WTC11 (cell line): ENCODE measurements at regions not wholly inside any gene's neighbourhood (a gene's known extent, or its start where the extent isn't known, plus 50 kb on each side); places are given as distances from the start of the nearest gene placed in this dataset.

Source experiments
- ERG ChIP-seq: fragments of 250-450 bp; sonication (Bioruptor Pico); IDR thresholded peaks from 2 replicates; pipeline ENCODE4 v1.8.0; 2021; ENCODE audit warnings: mild to moderate bottlenecking
- ESRRA ChIP-seq: sonication (generic); formaldehyde crosslinking; IDR thresholded peaks from 2 replicates; pipeline ENCODE4 v1.8.1; 2022; ENCODE audit warnings: mild to moderate bottlenecking, missing genetic modification reagents, borderline replicate concordance
- JAZF1 ChIP-seq: fragments of 250-450 bp; sonication (Bioruptor Pico); IDR thresholded peaks from 2 replicates; pipeline ENCODE4 v1.9.0; 2021; ENCODE audit warnings: moderate library complexity, mild to moderate bottlenecking, inconsistent platforms
- JUN ChIP-seq: sonication (generic); formaldehyde crosslinking; IDR thresholded peaks from 2 replicates; pipeline ENCODE4 v1.8.0; 2023; ENCODE audit warnings: mild to moderate bottlenecking, missing genetic modification reagents
- MAX ChIP-seq: sonication (generic); formaldehyde crosslinking; IDR thresholded peaks from 2 replicates; pipeline ENCODE4 v1.8.0; 2022; ENCODE audit warnings: mild to moderate bottlenecking, missing genetic modification reagents
- NFYB ChIP-seq: sonication (generic); formaldehyde crosslinking; conservative IDR thresholded peaks from 2 replicates; pipeline ENCODE4 v1.8.0; 2022; ENCODE audit warnings: low read depth, missing genetic modification reagents
- TCF7 ChIP-seq: sonication (generic); formaldehyde crosslinking; IDR thresholded peaks from 2 replicates; pipeline ENCODE4 v1.8.0; 2022; ENCODE audit warnings: mild to moderate bottlenecking, low read depth, missing genetic modification reagents, moderate library complexity
- TF ChIP-seq, protein P1 (sequence below): fragments of 200-600 bp; IDR thresholded peaks from 2 replicates; pipeline ENCODE4 v1.8.0; 2022; ENCODE audit warnings: antibody characterized with exemption
- TF ChIP-seq, protein P2 (sequence below): sonication (generic); formaldehyde crosslinking; IDR thresholded peaks from 2 replicates; pipeline ENCODE4 v1.8.1; 2022; ENCODE audit warnings: missing genetic modification reagents, borderline replicate concordance
- TF ChIP-seq, protein P3 (sequence below): sonication (generic); formaldehyde crosslinking; conservative IDR thresholded peaks from 2 replicates; pipeline ENCODE4 v1.8.1; 2023; ENCODE audit warnings: mild to moderate bottlenecking, low read depth, missing genetic modification reagents, moderate library complexity
- TF ChIP-seq, protein P4 (sequence below): sonication (generic); formaldehyde crosslinking; IDR thresholded peaks from 2 replicates; pipeline ENCODE4 v1.8.0; 2023; ENCODE audit warnings: mild to moderate bottlenecking, missing genetic modification reagents
- TF ChIP-seq, protein P5 (sequence below): sonication (generic); formaldehyde crosslinking; IDR thresholded peaks from 2 replicates; pipeline ENCODE4 v1.8.1; 2023; ENCODE audit warnings: mild to moderate bottlenecking, moderate library complexity, missing genetic modification reagents
- TF ChIP-seq, protein P6 (sequence below): fragments of 250-450 bp; sonication (Bioruptor Pico); IDR thresholded peaks from 2 replicates; pipeline ENCODE4 v2.1.2; 2022; ENCODE audit warnings: mild to moderate bottlenecking, moderate library complexity
- TF ChIP-seq, protein P7 (sequence below): sonication (generic); formaldehyde crosslinking; IDR thresholded peaks from 2 replicates; pipeline ENCODE4 v1.8.0; 2022; ENCODE audit warnings: mild to moderate bottlenecking, missing genetic modification reagents

GRCh38 chr13:105334211-105334610 is 1201.3 kb downstream of the EFNB2 start:
- no peak for TF ChIP-seq JAZF1 (CRISPR knock-in tag)
- TF ChIP-seq, protein P1, sequence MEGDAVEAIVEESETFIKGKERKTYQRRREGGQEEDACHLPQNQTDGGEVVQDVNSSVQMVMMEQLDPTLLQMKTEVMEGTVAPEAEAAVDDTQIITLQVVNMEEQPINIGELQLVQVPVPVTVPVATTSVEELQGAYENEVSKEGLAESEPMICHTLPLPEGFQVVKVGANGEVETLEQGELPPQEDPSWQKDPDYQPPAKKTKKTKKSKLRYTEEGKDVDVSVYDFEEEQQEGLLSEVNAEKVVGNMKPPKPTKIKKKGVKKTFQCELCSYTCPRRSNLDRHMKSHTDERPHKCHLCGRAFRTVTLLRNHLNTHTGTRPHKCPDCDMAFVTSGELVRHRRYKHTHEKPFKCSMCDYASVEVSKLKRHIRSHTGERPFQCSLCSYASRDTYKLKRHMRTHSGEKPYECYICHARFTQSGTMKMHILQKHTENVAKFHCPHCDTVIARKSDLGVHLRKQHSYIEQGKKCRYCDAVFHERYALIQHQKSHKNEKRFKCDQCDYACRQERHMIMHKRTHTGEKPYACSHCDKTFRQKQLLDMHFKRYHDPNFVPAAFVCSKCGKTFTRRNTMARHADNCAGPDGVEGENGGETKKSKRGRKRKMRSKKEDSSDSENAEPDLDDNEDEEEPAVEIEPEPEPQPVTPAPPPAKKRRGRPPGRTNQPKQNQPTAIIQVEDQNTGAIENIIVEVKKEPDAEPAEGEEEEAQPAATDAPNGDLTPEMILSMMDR: no peak
- TF ChIP-seq NFYB (CRISPR knock-in tag): no peak
- TF ChIP-seq, protein P2, sequence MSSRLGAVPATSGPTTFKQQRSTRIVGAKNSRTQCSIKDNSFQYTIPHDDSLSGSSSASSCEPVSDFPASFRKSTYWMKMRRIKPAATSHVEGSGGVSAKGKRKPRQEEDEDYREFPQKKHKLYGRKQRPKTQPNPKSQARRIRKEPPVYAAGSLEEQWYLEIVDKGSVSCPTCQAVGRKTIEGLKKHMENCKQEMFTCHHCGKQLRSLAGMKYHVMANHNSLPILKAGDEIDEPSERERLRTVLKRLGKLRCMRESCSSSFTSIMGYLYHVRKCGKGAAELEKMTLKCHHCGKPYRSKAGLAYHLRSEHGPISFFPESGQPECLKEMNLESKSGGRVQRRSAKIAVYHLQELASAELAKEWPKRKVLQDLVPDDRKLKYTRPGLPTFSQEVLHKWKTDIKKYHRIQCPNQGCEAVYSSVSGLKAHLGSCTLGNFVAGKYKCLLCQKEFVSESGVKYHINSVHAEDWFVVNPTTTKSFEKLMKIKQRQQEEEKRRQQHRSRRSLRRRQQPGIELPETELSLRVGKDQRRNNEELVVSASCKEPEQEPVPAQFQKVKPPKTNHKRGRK (CRISPR knock-in tag): no peak
- TF ChIP-seq, protein P3, sequence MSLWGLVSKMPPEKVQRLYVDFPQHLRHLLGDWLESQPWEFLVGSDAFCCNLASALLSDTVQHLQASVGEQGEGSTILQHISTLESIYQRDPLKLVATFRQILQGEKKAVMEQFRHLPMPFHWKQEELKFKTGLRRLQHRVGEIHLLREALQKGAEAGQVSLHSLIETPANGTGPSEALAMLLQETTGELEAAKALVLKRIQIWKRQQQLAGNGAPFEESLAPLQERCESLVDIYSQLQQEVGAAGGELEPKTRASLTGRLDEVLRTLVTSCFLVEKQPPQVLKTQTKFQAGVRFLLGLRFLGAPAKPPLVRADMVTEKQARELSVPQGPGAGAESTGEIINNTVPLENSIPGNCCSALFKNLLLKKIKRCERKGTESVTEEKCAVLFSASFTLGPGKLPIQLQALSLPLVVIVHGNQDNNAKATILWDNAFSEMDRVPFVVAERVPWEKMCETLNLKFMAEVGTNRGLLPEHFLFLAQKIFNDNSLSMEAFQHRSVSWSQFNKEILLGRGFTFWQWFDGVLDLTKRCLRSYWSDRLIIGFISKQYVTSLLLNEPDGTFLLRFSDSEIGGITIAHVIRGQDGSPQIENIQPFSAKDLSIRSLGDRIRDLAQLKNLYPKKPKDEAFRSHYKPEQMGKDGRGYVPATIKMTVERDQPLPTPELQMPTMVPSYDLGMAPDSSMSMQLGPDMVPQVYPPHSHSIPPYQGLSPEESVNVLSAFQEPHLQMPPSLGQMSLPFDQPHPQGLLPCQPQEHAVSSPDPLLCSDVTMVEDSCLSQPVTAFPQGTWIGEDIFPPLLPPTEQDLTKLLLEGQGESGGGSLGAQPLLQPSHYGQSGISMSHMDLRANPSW: no peak
- no peak for TF ChIP-seq JUN (CRISPR knock-in tag)
- TF ChIP-seq, protein P4, sequence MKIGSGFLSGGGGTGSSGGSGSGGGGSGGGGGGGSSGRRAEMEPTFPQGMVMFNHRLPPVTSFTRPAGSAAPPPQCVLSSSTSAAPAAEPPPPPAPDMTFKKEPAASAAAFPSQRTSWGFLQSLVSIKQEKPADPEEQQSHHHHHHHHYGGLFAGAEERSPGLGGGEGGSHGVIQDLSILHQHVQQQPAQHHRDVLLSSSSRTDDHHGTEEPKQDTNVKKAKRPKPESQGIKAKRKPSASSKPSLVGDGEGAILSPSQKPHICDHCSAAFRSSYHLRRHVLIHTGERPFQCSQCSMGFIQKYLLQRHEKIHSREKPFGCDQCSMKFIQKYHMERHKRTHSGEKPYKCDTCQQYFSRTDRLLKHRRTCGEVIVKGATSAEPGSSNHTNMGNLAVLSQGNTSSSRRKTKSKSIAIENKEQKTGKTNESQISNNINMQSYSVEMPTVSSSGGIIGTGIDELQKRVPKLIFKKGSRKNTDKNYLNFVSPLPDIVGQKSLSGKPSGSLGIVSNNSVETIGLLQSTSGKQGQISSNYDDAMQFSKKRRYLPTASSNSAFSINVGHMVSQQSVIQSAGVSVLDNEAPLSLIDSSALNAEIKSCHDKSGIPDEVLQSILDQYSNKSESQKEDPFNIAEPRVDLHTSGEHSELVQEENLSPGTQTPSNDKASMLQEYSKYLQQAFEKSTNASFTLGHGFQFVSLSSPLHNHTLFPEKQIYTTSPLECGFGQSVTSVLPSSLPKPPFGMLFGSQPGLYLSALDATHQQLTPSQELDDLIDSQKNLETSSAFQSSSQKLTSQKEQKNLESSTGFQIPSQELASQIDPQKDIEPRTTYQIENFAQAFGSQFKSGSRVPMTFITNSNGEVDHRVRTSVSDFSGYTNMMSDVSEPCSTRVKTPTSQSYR (CRISPR knock-in tag): no peak
- TF ChIP-seq, protein P5, sequence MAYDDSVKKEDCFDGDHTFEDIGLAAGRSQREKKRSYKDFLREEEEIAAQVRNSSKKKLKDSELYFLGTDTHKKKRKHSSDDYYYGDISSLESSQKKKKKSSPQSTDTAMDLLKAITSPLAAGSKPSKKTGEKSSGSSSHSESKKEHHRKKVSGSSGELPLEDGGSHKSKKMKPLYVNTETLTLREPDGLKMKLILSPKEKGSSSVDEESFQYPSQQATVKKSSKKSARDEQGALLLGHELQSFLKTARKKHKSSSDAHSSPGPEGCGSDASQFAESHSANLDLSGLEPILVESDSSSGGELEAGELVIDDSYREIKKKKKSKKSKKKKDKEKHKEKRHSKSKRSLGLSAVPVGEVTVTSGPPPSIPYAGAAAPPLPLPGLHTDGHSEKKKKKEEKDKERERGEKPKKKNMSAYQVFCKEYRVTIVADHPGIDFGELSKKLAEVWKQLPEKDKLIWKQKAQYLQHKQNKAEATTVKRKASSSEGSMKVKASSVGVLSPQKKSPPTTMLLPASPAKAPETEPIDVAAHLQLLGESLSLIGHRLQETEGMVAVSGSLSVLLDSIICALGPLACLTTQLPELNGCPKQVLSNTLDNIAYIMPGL (CRISPR knock-in tag): no peak
- TF ChIP-seq ERG: no peak
- TF ChIP-seq ESRRA: no peak
- TF ChIP-seq, protein P6, sequence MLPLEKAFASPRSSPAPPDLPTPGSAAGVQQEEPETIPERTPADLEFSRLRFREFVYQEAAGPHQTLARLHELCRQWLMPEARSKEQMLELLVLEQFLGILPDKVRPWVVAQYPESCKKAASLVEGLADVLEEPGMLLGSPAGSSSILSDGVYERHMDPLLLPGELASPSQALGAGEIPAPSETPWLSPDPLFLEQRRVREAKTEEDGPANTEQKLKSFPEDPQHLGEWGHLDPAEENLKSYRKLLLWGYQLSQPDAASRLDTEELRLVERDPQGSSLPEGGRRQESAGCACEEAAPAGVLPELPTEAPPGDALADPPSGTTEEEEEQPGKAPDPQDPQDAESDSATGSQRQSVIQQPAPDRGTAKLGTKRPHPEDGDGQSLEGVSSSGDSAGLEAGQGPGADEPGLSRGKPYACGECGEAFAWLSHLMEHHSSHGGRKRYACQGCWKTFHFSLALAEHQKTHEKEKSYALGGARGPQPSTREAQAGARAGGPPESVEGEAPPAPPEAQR (CRISPR knock-in tag): no peak
- TF ChIP-seq, protein P7, sequence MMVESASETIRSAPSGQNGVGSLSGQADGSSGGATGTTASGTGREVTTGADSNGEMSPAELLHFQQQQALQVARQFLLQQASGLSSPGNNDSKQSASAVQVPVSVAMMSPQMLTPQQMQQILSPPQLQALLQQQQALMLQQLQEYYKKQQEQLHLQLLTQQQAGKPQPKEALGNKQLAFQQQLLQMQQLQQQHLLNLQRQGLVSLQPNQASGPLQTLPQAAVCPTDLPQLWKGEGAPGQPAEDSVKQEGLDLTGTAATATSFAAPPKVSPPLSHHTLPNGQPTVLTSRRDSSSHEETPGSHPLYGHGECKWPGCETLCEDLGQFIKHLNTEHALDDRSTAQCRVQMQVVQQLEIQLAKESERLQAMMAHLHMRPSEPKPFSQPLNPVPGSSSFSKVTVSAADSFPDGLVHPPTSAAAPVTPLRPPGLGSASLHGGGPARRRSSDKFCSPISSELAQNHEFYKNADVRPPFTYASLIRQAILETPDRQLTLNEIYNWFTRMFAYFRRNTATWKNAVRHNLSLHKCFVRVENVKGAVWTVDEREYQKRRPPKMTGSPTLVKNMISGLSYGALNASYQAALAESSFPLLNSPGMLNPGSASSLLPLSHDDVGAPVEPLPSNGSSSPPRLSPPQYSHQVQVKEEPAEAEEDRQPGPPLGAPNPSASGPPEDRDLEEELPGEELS (CRISPR knock-in tag): no peak
- TF ChIP-seq MAX (CRISPR knock-in tag): no peak
- no peak for TF ChIP-seq TCF7 (CRISPR knock-in tag)
